ENCODE measurements at regions not wholly inside any gene's neighbourhood (a gene's known extent, or its start where the extent isn't known, plus 50 kb on each side); places are given as distances from the start of the nearest gene placed in this dataset.

- TF ChIP-seq, protein P1, sequence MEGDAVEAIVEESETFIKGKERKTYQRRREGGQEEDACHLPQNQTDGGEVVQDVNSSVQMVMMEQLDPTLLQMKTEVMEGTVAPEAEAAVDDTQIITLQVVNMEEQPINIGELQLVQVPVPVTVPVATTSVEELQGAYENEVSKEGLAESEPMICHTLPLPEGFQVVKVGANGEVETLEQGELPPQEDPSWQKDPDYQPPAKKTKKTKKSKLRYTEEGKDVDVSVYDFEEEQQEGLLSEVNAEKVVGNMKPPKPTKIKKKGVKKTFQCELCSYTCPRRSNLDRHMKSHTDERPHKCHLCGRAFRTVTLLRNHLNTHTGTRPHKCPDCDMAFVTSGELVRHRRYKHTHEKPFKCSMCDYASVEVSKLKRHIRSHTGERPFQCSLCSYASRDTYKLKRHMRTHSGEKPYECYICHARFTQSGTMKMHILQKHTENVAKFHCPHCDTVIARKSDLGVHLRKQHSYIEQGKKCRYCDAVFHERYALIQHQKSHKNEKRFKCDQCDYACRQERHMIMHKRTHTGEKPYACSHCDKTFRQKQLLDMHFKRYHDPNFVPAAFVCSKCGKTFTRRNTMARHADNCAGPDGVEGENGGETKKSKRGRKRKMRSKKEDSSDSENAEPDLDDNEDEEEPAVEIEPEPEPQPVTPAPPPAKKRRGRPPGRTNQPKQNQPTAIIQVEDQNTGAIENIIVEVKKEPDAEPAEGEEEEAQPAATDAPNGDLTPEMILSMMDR (conservative IDR thresholded peaks at IDR 0.05; ENCODE audit: low read length): no peak
- no peak for TF ChIP-seq EZH2phosphoT487 (IDR thresholded peaks at IDR 0.05; ENCODE audit: borderline replicate concordance, low read depth, low read length)
These were observed 93.2 kb downstream of the UNCX start for GRCh38 chr7:1325646-1326510.
